ENCODE measurements at regions not wholly inside any gene's neighbourhood (a gene's known extent, or its start where the extent isn't known, plus 50 kb on each side); places are given as distances from the start of the nearest gene placed in this dataset.
"Not testable (repeated sequence)": the region's sequence is repeated elsewhere in the genome, so short reads cannot be mapped to it uniquely, and the experiment has no call there.

DNA sequence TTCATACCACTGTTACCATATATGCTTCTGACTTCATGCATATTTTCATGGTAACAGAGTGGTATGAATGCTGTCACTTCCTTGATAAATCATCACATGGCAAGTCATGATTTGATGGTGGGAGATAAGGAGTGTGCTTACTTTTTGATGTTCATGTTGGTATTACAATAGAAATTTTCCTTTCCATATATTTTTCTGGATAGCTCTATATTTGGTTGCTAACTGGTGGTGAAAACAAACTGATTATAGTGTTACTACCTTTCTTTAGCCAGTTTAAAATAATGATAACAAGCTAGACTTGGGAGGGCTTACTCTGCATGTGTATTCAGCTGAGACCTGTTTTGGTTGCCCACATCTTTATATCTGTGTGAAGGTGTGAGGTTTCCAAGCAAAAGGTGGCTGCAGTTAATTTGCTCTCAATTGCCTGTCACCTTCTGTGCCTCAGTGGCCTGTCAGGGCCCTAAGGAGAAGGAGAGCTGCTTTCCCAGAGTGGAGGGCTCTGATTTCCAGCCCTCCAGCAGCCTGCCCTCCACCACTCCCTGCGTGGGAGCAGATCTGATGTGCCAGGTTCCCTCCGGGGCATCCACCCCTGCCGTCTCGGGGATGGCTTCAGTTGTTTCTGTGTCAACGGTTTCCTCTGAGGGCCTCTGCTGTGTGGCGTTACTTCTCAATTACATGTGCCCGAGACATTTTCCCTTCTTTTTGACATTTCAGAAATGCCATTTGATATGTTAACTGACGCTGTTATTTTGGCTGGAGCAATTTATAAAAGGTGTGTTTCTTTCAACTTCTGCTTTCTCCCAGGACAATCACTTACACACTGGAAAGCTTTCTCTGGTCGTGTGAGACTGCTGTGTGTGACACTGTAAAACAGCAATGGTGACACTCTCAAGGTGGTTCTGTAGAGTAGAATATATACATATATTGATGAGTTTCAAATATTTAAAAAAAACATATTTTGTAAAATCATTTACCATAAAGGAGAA is 107.7 kb upstream of the KLF6 start:
- no peak for DNase-seq (ENCODE audit: low read depth)

DNA sequence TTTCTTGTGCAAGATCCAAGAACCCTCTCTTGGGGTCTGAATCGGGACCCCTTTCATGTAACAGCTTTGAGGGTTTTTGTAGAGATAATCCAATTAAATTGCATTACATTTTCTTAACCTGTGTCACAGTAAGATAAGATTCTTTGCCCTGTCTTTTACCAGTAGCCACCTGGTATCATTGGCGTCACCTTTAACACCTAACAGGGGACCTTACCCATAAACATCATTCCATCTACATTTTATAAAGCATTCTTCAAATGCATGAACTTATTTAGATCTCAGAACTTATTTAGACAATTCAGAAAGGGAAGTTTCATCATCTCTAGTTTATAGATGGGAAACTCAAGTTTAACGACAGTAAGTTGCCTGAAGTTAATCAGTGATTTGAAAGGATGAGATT is 106.4 kb upstream of the KLF6 start:
- DNase-seq (ENCODE audit: low read depth): no peak

- no peak for DNase-seq (ENCODE audit: low read depth)
Observed at GRCh38 chr10:3890602-3891352, 105.8 kb upstream of the KLF6 start.

GRCh38 chr10:3889961-3890522 is 105.0 kb upstream of the KLF6 start:
- peak; percentile 84 for DNase-seq (ENCODE audit: low read depth)

GRCh38 chr10:3887885-3888476 is 103.0 kb upstream of the KLF6 start:
- peak; percentile 85 for DNase-seq (ENCODE audit: low read depth)

DNA sequence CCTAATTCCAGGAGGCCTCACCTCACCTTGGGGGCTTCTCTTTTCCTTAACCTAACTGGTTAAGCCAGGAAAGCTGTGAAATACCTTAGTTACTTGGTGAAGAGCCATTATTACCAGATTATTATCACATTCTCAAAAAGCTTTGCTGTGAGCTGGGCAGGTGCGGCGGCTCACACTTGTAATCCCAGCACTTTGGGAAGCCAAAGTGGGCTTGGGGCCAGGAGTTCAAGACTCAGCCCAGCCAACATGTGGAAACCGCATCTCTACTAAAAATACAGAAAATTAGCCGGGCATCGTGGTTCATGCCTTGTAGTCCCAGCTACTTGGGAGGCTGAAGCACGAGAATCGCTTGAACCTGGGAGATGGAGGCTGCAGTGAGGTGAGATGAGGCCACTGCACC is 102.4 kb upstream of the KLF6 start:
- no peak for DNase-seq (ENCODE audit: low read depth)

DNA sequence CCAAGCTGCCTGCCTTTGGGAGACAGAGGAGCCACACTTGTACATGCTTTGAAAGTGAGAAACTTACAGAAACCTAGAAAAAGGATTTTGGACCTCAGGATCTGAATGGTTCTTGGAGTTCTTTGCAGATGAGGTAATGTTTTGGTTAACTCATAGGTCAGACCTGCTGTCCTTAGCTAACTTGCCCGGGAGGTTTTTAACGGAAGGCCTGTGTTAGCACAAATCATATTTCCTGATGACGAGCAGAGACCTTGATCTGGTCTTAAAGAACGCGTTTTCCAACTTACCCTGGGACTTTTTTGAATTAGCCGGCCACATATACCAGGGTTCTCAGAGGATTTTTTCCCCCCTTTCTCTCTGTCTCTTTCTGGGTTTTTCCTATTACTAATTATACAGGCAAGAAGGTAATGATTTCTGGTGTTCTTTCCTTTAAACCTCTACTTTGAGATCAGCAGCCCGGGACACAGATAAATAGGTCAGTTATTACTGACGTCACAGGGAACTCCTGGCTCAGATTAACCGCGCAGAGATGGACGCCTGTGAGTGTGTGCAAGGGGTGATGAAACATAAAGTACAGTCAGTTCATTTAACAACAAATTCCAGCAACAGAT is 101.7 kb upstream of the KLF6 start:
- DNase-seq (ENCODE audit: low read depth): peak; percentile 77

GRCh38 chr10:3886191-3886590 is 101.2 kb upstream of the KLF6 start:
- DNase-seq (ENCODE audit: low read depth): peak; percentile 24

- DNase-seq (ENCODE audit: low read depth): no peak
Observed at GRCh38 chr10:3882855-3883254, 97.8 kb upstream of the KLF6 start.

DNA sequence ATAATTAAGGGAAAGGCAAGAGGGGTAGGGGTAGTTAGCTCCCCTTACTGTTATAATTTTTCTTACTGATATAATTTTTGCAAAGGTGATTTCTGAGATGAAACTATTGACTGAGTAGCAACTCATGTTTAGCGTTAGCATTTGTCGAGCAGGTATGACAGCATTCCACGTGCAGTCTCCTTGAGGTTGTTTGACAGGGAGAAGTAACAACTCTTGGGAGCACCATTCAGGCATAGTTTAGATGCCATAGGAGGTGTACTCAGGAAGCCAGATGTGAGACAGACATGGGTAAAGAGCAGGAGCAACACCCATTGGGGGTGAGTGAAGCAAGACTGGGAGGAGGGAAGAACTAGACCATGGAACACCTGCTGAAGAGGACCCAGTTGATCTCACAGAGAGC is 96.6 kb upstream of the KLF6 start:
- DNase-seq (ENCODE audit: low read depth): no peak

DNA sequence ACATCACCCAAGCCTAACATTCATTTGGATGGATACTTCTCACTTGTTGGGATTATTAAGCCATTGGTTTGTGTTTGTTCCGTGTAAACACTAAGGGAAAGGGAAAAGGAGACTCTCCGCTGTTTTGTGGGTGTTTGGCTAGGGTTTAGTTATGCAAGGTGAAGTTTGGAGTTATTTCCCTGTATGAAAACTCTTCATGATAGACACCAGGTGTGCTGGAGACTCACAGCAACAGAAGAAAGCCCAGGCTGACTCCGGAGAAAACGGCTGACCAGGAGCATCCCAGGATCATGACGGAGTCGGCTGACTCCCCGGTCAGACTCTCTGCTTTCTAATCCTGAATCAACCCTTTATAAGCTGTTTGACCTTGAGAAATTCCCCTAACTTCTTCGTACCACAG is 94.1 kb upstream of the KLF6 start:
- no peak for DNase-seq (ENCODE audit: low read depth)

DNA sequence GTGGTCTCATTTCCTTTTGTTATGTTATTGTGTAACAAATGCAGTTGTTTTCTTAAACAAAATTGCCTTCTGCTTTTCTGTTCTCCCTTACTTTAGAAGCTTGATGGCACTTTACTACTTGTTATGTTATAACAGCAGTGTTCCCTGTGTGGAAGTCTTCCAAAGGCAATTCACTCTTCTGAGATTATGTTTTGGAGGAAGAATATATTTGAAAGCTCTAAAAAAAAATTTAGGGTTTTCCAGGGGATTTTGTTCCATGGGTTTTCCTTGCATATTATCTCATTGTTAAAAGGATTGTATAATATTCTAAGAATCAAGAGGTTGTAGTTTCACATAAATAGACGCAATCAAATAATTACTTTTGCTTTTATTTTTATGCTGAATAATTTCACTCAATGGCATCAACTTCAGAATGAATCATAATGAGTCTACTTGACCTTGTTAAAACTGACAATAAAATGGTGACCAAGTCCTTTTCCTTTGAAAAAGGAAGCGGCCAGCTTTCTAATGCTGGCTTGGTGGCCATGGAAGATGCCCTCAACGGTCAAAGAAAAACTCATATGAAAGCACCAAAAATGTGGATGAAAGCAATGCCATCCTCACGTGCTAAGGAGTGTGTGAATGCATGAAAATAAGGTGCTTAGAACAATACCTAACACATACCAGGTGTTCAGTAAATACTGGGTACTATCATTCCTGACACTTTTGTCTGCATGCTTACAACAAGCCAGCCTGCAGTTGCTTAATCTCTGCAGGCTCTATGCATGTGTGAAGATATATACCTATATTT is 92.4 kb upstream of the KLF6 start:
- peak; percentile 30 for DNase-seq (ENCODE audit: low read depth)

GRCh38 chr10:3876350-3876962 is 91.4 kb upstream of the KLF6 start:
- DNase-seq (ENCODE audit: low read depth): no peak

GRCh38 chr10:3875842-3876235 is 90.8 kb upstream of the KLF6 start:
- no peak for DNase-seq (ENCODE audit: low read depth)

- DNase-seq (ENCODE audit: low read depth): no peak
Observed at GRCh38 chr10:3874990-3875841, 90.2 kb upstream of the KLF6 start.

DNA sequence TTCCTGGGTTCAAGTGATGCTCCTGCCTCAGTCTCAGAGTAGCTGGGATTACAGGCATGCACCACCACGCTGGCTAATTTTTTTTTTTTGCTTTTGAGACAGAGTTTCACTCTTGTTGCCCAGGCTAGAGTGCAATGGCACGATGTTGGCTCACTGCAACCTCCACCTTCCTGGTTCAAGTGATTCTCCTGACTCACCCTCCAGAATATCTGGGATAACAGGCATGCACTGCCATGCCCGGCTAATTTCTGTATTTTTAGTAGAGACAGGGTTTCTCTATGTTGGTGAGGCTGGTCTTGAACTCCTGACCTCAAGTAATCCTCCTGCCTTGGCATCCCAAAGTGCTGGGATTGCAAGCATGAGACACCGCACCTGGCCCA is 89.6 kb upstream of the KLF6 start:
- not testable (repeated sequence) for DNase-seq (ENCODE audit: low read depth)

DNA sequence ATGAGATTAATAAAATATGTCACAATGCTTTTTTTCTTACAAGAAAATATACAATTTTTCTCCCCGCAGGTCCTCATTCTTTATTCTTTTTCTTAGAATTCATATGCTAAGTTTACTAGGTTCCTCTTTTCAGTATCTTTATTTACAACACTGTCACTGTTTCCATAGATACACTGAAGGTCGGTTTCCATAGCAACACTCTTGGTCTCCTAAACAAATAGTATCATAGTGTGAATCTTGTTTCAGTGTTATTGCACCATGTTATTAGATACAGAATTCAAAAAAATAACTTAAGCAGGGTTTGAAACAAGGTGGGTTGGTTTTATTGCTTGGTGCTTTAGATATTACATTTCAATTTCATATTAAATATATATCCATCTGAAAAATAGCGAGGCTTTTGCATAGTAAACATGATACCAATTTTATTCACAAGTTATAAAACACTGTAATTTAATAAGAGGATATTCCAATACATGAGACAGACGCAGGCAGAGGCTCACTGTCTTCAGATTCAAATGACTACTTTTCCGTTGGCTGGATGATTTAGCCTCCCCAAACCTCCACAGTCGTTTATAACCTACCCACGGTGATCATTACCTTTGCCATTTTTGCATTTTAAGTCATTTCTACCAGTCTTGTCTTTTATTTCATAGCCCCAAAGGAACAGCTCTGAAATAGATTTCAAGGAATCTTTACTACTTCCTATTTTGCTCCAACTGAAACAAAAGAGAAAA is 88.9 kb upstream of the KLF6 start:
- peak; percentile 31 for DNase-seq (ENCODE audit: low read depth)

DNA sequence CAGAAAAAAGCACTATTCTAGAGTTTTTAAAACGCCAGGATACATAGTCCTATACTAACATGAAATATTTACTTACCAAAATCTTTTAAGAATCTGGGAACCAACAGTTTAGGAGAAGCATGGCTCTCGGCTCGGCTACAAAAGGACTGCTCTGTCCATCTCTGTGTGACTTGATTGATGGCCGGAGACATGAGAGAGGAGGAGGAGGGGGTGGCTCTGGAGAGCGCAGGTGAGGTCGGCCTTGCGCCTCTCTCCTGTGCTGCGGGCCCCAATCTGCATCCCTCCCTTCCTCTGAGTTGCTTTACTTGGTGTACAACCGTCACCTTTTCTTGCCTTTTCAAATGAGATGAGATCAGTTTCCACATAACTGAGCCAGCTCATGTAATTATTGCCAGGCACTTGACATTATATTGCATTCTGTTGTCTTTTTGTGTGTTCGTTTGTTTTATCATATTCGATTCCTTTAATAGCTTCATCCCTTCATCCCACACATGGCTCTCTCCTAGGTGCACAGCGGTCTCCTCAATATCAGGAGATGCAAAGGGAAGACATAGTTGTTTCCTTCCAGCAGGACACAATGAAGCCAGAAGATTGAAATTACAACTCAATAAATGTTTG is 87.8 kb upstream of the KLF6 start:
- DNase-seq (ENCODE audit: low read depth): no peak

All from HT1080 (cell line).